Astrocyte of the spinal cord (primary cell): ENCODE measurements at regions not wholly inside any gene's neighbourhood (a gene's known extent, or its start where the extent isn't known, plus 50 kb on each side); places are given as distances from the start of the nearest gene placed in this dataset.

Experiments
- DNase-seq: peaks from one replicate; pipeline ENCODE4 v3.0.0; 2011; ENCODE audit warnings: low read depth, low spot score
- H3K4me3 ChIP-seq: 2 replicates; pipeline ENCODE4 v1.5.1; 2011; ENCODE audit warnings: low read depth, mild to moderate bottlenecking, low read length, moderate library complexity
- CTCF ChIP-seq: IDR thresholded peaks from 2 replicates; pipeline ENCODE4 v1.5.1; 2012; ENCODE audit warnings: low read depth, mild to moderate bottlenecking, low read length, inconsistent platforms
- in situ Hi-C: cut with HindIII; loops from 2 replicates; pipeline ENCODE4 v1.10.0; 2017; ENCODE audit warnings: low sequenced_read_pairs

- no peak overlapping the region for H3K4me3 ChIP-seq
- no peak for TF ChIP-seq CTCF
- in situ Hi-C loops = no loop called here
- DNase-seq = no peak
Measured at GRCh38 chr11:115808351-115808940, 304.2 kb upstream of the CADM1 start.

- in situ Hi-C loops = no loop called here
- no peak for DNase-seq
- TF ChIP-seq CTCF = no peak
- no peak overlapping the region for H3K4me3 ChIP-seq
Measured at GRCh38 chr11:115806056-115806455, 301.8 kb upstream of the CADM1 start.

- no peak overlapping the region for H3K4me3 ChIP-seq
- TF ChIP-seq CTCF = no peak
- in situ Hi-C loops = no loop called here
- no peak for DNase-seq
Measured at GRCh38 chr11:115803073-115803740, 299.0 kb upstream of the CADM1 start.

GRCh38 chr11:115802641-115803040 lies 298.4 kb upstream of the CADM1 start:
- no peak for DNase-seq
- in situ Hi-C loops = no loop called here
- TF ChIP-seq CTCF = no peak
- H3K4me3 ChIP-seq = no peak overlapping the region

- no peak for TF ChIP-seq CTCF
- in situ Hi-C loops = no loop called here
- no peak for DNase-seq
Measured at GRCh38 chr11:115792903-115793302, 288.7 kb upstream of the CADM1 start.

GRCh38 chr11:115787302-115787701 lies 283.1 kb upstream of the CADM1 start:
- no peak for TF ChIP-seq CTCF
- no peak overlapping the region for H3K4me3 ChIP-seq
- no peak for DNase-seq
- in situ Hi-C loops = no loop called here

More at GRCh38 chr11:115792903-115793302, 288.7 kb upstream of the CADM1 start:
- no peak overlapping the region for H3K4me3 ChIP-seq
